ENCODE measurements at regions not wholly inside any gene's neighbourhood (a gene's known extent, or its start where the extent isn't known, plus 50 kb on each side); places are given as distances from the start of the nearest gene placed in this dataset.
"Not testable (repeated sequence)": the region's sequence is repeated elsewhere in the genome, so short reads cannot be mapped to it uniquely, and the experiment has no call there.

GRCh38 chr11:86167499-86168164, 76.9 kb upstream of the EED start:
- DNase-seq (ENCODE audit: low read depth in 2 of 2, low spot score in 1 of 2): no peak

GRCh38 chr11:86166287-86166686, 78.3 kb upstream of the EED start:
- DNase-seq (ENCODE audit: low read depth in 2 of 2, low spot score in 1 of 2): not testable (repeated sequence)

GRCh38 chr11:86164106-86164505, 80.4 kb upstream of the EED start:
- DNase-seq (ENCODE audit: low read depth in 2 of 2, low spot score in 1 of 2): no peak

DNA sequence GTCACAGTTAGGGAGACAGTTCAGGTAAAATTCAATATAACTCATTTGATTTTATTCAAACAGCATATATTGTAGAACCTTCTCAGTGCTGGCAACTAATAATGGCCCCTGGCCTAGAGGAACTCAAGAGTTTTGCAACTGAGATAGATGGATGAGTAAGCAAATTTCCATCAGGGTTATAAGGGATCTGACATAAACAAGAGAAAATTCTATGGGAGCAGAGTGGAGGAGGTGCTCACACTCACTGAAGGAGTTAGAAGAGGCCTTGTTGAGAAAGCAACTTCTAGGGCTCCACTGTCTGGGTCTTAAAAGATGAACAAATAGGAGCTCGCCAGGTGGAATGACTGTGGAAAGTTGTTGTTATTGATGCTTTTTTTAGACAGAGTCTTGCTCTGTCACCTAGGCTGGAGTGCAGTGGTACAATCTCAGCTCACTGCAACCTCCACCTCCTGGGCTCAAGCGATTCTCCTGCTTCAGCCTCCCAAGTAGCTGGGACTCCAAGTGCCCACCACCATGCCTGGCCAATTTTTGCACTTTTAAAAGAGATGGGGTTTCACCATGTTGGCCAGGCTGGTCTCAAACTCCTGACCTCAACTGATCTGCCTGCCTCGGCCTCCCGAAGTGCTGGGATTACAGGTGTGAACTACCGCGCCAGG, 81.2 kb upstream of the EED start:
- DNase-seq (ENCODE audit: low read depth in 2 of 2, low spot score in 1 of 2): not testable (repeated sequence)

DNA sequence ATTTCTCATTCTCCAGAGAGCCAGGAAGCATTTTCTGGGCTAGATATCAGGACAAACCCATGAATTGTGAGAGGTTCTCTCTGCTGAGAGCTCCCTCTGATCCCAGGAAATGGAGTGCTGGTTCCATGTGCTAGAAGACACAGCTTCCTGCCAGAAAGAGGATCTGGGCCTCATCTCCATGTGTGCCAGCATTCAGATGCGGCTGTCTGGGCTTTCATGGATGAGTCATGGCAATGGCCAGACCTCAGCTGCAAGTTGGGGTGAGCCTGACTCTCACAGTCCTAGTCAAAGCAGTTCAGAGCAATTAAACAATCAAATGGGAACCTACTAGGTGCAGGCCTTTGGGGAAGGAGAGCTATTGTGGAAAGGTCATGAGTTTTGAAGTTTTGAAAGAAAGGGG, 82.3 kb upstream of the EED start:
- no peak for DNase-seq (ENCODE audit: low read depth in 2 of 2, low spot score in 1 of 2)

- DNase-seq (ENCODE audit: low read depth in 2 of 2, low spot score in 1 of 2): no peak
Measured at GRCh38 chr11:86161837-86162236, 82.7 kb upstream of the EED start.

DNA sequence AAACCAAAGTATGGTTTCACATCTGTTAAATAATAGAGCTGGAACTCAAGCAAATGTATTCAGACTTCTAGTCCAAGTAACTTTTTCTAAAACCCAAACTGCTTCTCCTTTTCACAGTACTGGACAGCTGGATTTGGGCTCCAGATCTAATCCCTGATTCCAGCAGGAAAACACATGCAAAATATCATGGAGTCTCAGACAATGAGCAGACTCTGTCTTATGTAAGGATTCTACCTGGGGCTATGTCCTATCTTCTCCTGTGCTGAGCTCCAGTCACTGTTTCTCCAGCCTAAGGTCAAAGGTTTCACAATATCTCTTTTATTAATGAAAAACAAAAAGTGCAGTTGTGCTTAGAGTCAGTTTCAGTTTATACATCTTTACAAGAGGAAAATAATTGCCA, 83.2 kb upstream of the EED start:
- no peak for DNase-seq (ENCODE audit: low read depth in 2 of 2, low spot score in 1 of 2)

- no peak for DNase-seq (ENCODE audit: low read depth in 2 of 2, low spot score in 1 of 2)
Measured at GRCh38 chr11:86160541-86161149, 83.9 kb upstream of the EED start.

DNA sequence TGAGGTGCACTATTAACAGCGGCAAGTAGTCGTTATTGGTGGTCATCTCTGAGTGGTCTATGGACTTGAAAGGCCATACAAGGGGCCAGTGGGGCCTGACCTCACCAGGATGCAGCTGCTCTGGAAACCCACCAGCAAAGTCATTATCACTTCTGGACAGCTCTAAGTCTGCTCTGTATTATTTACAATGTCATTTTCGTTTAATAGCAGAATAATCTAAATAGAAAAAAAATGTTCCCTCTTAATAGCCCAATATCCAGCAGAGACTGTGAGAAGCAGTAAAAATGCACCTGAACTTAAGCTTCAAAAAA, 85.0 kb upstream of the EED start:
- DNase-seq (ENCODE audit: low read depth in 2 of 2, low spot score in 1 of 2): no peak

GRCh38 chr11:86158704-86159580, 85.6 kb upstream of the EED start:
- no peak for DNase-seq (ENCODE audit: low read depth in 2 of 2, low spot score in 1 of 2)

DNA sequence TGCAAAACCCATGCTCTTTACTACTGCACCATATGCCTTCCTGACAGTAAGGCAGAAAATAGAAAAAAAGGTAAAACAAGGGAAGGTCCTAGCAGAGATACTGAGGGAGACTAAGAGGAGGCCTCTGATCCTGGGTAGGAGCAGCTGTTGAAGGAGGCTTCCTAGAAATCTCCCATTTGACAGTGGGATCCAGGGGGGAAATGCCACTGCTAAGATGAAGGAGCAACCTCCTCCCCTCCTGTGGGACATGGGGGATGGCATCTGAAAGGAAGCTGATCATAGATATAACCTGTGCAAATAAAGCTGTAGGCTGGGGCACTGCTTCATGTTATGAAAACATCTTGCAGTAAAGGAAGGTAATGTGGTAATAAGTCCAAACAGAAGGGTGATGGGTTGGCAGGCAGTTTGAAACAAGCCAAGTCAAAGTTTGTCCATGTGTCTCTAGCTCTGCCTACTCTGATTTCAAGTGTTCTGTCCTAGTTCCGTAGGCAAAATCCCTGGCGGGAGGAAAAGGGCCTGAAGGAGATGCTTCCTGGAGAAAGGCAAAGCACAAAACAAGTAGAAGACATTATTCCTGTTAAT, 86.7 kb upstream of the EED start:
- DNase-seq (ENCODE audit: low read depth in 2 of 2, low spot score in 1 of 2): no peak

- no peak for DNase-seq (ENCODE audit: low read depth in 2 of 2, low spot score in 1 of 2)
Measured at GRCh38 chr11:86156397-86156955, 87.6 kb upstream of the PICALM start.

DNA sequence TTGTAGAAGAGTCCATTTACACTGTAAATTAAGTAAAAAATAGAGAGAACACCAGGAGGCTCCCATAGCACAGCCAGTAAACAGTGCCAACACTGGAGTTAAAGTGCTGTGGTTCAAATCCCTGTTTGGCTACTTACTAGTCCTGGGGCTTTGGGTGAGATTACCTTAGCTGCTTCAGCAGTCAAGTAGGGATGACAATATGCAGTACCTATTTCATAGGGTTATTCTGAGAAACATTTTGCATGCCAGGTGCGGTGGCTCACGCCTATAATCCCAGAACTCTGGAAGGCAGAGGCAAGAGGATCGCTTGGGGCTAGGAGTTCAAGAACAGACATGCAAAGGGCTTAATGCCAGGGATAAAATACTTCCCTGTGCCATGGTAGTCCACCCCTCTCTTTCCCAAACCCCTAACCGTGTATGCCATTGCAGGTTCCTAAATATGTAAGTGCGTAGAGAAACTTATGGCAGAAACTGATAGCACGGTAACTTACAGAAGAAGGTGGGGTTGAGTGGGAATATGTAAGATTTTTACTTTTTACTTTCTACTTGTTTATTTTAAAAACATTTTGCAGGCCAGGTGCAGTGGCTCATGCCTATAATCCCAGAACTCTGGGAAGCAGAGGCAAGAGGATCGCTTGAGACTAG, 86.4 kb upstream of the PICALM start:
- no peak for DNase-seq (ENCODE audit: low read depth in 2 of 2, low spot score in 1 of 2)

GRCh38 chr11:86153439-86153838, 84.6 kb upstream of the PICALM start:
- no peak for DNase-seq (ENCODE audit: low read depth in 2 of 2, low spot score in 1 of 2)

DNA sequence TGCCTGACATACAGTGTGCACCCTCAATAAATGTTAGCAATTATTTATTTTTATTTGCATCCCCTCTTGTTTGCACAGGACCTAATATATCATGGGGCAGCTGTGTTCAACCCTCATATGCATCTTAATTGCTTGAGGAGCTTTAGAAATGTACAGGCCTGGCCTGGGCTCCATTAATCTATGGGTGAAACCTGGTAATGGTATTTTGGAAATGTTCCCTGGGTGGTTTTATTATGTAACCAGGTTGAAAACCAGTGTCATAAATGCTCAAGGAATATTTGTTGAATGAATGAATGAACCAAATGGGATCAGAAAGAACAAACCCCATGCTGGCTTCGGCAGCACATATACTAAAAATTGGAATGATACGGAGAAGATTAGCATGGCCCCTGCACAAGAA, 84.0 kb upstream of the PICALM start:
- DNase-seq (ENCODE audit: low read depth in 2 of 2, low spot score in 1 of 2): no peak

DNA sequence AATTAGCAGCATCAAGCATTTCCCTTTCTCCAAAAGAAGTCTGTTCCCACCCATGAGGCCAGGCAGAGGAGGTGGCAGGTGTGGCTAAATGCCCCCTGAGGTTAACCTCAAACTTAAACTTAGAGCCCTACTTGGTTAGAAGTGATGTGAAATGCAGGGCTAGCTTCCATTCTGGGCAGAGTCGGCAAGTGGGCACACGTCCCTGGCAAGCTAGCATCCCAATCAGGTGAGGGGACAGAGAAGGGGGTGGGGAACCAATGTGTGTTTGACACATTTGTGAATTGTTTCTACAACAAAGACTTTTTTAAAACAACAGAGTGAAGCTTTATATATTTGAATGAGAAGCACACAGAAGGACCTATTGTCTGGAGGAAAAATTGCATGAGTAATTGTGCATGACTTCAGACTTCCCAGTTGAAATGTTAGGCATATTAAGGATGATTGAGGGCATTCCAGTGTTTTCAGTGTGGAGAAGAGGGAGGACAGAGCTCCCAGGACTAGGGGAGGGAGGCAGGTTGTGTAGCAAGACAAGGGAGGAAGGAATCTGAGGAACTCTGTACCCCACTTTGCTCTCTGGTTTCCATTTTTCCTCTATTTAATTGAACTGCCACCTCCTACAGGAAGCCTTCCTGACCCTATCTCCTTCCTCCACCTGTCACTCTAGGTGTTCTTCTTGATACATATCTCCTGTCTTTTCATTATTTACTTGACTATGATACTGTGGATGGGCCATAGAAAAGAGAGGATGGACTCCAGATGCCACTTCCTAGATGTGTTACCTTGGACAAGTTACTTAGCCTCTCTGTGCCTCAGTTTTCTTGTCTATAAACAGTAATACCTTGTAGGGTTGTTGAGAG, 83.3 kb upstream of the PICALM start:
- DNase-seq (ENCODE audit: low read depth in 2 of 2, low spot score in 1 of 2): no peak

- no peak for DNase-seq (ENCODE audit: low read depth in 2 of 2, low spot score in 1 of 2)
Measured at GRCh38 chr11:86151174-86152005, 82.5 kb upstream of the PICALM start.

DNA sequence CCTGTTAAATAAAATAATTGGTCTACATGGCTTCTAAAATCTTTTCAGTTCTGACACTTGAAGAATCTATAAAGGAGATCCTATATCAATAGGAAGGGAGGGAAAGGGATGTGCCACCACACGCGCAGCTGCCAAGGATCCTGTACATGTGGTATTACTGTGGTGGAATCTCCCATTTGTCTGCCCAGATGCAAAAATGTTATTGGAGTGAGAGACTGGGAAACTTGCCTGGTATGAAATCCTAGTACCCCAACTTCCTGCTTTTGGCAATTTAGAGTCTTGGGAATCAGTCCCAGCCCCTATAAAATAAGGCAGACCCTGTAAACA, 81.9 kb upstream of the PICALM start:
- DNase-seq (ENCODE audit: low read depth in 2 of 2, low spot score in 1 of 2): no peak

GRCh38 chr11:86149792-86150191, 80.9 kb upstream of the PICALM start:
- no peak for DNase-seq (ENCODE audit: low read depth in 2 of 2, low spot score in 1 of 2)

Measured in stimulated activated CD8-positive, alpha-beta memory T cell treated with anti-CD3 and anti-CD28 coated beads, Interleukin-4, amount 100 ng/mL, for 4 hours (primary cell).